ENCODE measurements at regions not wholly inside any gene's neighbourhood (a gene's known extent, or its start where the extent isn't known, plus 50 kb on each side); places are given as distances from the start of the nearest gene placed in this dataset.

DNA sequence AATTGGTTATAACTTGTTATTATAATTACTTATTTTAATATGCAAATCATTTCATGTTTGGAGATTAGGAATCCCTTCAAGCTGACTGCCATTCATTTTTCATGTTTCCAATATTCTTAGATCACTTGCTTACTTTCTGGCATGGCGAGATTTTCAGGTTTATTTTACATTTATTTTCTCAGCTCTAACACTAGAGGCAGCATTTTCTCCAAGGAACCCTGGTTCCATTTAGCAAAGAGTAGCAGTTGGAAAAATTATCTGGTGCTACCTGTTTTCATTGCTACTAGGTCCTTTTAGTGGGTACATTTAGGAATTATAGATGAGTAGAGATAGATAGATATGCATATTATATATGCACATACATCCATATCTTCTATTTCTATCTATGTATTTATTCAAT, 90.9 kb upstream of the TRPC4 start:
- Histone ChIP-seq H3T11ph (ENCODE audit: low read length) (no peak overlapping the region), H2BK5ac (ENCODE audit: insufficient read length, low read length) (no peak overlapping the region), H4K8ac (replicated peaks; ENCODE audit: insufficient read length, low read depth, low read length) (no peak overlapping the region), H2BK20ac (ENCODE audit: low read depth, low read length, poor library complexity, severe bottlenecking) (no peak overlapping the region), H4K20me1 (ENCODE audit: control insufficient read depth, insufficient read depth, insufficient read length) (no peaks in the 10 kb centered on the region), H3K9me3 (ENCODE audit: control insufficient read depth, low read depth, low read length) (no peaks in the 10 kb centered on the region), H4K5ac (ENCODE audit: insufficient read length, low read depth, low read length) (no peak overlapping the region), H3K9ac (ENCODE audit: extremely low read depth, insufficient read length, low read length) (no peak overlapping the region), H3K14ac (ENCODE audit: insufficient read depth, low read length) (no peak overlapping the region), H3K56ac (ENCODE audit: insufficient read length, low read depth, low read length) (no peak overlapping the region), H3K4me1 (ENCODE audit: insufficient read depth, low read length) (no peaks in the 10 kb centered on the region), H3K27ac (ENCODE audit: insufficient read length, low read depth, low read length) (no peak overlapping the region), H2BK12ac (ENCODE audit: insufficient read length, low read depth, low read length) (no peak overlapping the region), H3K4ac (ENCODE audit: low read depth, low read length) (no peak overlapping the region), H2AK5ac (ENCODE audit: insufficient read length, low read length) (no peak overlapping the region), H2BK120ac (ENCODE audit: low read depth, low read length, poor library complexity, severe bottlenecking) (no peak overlapping the region), H3K79me2 (ENCODE audit: insufficient read depth, low read length) (no peaks in the 10 kb centered on the region), H4K91ac (ENCODE audit: insufficient read length, low read depth, low read length) (no peak overlapping the region), H3K4me2 (ENCODE audit: insufficient read depth, insufficient read length, low read length) (no peak overlapping the region), H3K18ac (ENCODE audit: insufficient read length, low read depth, low read length) (no peak overlapping the region), H3K23me2 (ENCODE audit: insufficient read length, low read depth, low read length, poor library complexity, severe bottlenecking) (no peaks in the 10 kb centered on the region), H3K23ac (ENCODE audit: insufficient read length, low read depth, low read length) (no peak overlapping the region), H2BK15ac (ENCODE audit: low read depth, low read length) (no peak overlapping the region), H3K27me3 (ENCODE audit: insufficient read depth, low read length) (no peaks in the 10 kb centered on the region), H2AFZ (ENCODE audit: low read length) (no peak overlapping the region), H3K79me1 (ENCODE audit: insufficient read depth, low read depth, low read length, poor library complexity, severe bottlenecking) (no peaks in the 10 kb centered on the region)
- no peak for DNase-seq
- no peak overlapping the region for H3K4me3 Mint-ChIP-seq
- no CpG with 5 or more reads among the region's 1 CpG for WGBS (ENCODE audit: extremely low coverage, insufficient read length, low lambda C conversion rate)
- H3K36me3 Mint-ChIP-seq (ENCODE audit: insufficient read depth in 1 of 3, low read depth in 3 of 3): no peaks in the 10 kb centered on the region
- H3K27ac Mint-ChIP-seq: no peak overlapping the region
- peaks cover 0 to 8% of the 10 kb centered on the region in 2 experiments; a peak in 1 of 4 replicates for H3K4me1 Mint-ChIP-seq
- H3K9me3 Mint-ChIP-seq: no peaks in the 10 kb centered on the region
- TF ChIP-seq, protein P1, sequence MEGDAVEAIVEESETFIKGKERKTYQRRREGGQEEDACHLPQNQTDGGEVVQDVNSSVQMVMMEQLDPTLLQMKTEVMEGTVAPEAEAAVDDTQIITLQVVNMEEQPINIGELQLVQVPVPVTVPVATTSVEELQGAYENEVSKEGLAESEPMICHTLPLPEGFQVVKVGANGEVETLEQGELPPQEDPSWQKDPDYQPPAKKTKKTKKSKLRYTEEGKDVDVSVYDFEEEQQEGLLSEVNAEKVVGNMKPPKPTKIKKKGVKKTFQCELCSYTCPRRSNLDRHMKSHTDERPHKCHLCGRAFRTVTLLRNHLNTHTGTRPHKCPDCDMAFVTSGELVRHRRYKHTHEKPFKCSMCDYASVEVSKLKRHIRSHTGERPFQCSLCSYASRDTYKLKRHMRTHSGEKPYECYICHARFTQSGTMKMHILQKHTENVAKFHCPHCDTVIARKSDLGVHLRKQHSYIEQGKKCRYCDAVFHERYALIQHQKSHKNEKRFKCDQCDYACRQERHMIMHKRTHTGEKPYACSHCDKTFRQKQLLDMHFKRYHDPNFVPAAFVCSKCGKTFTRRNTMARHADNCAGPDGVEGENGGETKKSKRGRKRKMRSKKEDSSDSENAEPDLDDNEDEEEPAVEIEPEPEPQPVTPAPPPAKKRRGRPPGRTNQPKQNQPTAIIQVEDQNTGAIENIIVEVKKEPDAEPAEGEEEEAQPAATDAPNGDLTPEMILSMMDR (conservative IDR thresholded peaks at IDR 0.05): peak; percentile 67
- H3K27me3 Mint-ChIP-seq (ENCODE audit: low read depth): no peaks in the 10 kb centered on the region

All from H9 (cell line).